ENCODE measurements at regions not wholly inside any gene's neighbourhood (a gene's known extent, or its start where the extent isn't known, plus 50 kb on each side); places are given as distances from the start of the nearest gene placed in this dataset.

GRCh38 chr2:134183679-134184078 is 70.2 kb upstream of the MGAT5 start:
- WGBS, 2 donors (ENCODE audit: low coverage in 1 of 2): 84 to 88% methylated on average over 9 of the region's 9 CpGs
- no peak overlapping the region for H3K27ac ChIP-seq
- intact Hi-C loops (cut with DNase I; ENCODE audit: low total_unique reads) (no loop called here), in situ Hi-C loops (cut with MboI; ENCODE audit: low pct_ligation_motif_present in 1 of 4, low pct_unique_long_range_greater_than_20kb in 1 of 4, low sequenced_read_pairs in 3 of 4) (no loop called here)
- no peaks in the 10 kb centered on the region for H3K27me3 ChIP-seq
- H3K36me3 ChIP-seq: no peaks in the 10 kb centered on the region
- no peaks in the 10 kb centered on the region for H3K9me3 ChIP-seq
- H3K4me1 ChIP-seq: peaks cover 0 to 2% (median 0%) of the 10 kb centered on the region in 4 donors
- no peak for DNase-seq
- no peak overlapping the region for H3K4me3 ChIP-seq
- TF ChIP-seq, protein P1, sequence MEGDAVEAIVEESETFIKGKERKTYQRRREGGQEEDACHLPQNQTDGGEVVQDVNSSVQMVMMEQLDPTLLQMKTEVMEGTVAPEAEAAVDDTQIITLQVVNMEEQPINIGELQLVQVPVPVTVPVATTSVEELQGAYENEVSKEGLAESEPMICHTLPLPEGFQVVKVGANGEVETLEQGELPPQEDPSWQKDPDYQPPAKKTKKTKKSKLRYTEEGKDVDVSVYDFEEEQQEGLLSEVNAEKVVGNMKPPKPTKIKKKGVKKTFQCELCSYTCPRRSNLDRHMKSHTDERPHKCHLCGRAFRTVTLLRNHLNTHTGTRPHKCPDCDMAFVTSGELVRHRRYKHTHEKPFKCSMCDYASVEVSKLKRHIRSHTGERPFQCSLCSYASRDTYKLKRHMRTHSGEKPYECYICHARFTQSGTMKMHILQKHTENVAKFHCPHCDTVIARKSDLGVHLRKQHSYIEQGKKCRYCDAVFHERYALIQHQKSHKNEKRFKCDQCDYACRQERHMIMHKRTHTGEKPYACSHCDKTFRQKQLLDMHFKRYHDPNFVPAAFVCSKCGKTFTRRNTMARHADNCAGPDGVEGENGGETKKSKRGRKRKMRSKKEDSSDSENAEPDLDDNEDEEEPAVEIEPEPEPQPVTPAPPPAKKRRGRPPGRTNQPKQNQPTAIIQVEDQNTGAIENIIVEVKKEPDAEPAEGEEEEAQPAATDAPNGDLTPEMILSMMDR (IDR thresholded peaks at IDR 0.05): no peak
- TF ChIP-seq EP300 (IDR thresholded peaks at IDR 0.05; ENCODE audit: low read depth) (no peak), POLR2AphosphoS5 (IDR thresholded peaks at IDR 0.05) (no peak), POLR2A (IDR thresholded peaks at IDR 0.05) (no peak)

DNA sequence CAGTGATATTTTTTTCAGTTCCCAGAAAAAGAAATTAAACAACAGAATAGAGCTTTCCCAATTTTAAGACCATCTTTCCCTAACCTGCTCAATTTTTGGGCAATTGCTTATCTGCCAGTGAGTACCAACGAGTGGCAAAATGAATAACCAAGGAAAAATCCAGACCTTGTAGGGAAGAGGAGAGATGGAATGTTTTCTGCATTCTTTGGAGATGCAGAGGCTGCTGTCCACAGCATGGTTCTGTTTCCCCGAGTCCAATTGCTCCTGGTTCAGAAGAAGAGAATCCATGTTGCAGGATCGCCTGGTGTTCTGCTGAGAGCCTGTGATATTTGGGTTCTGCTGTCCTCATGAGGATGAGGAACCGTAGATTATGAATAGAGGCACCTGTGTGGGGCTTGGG is 68.2 kb upstream of the MGAT5 start:
- peaks cover 0 to 21% (median 5%) of the 10 kb centered on the region in 4 donors for H3K4me1 ChIP-seq
- H3K4me3 ChIP-seq: no peak overlapping the region
- no peaks in the 10 kb centered on the region for H3K9me3 ChIP-seq
- no peaks in the 10 kb centered on the region for H3K36me3 ChIP-seq
- no peak overlapping the region for H3K27ac ChIP-seq
- in situ Hi-C loops (cut with MboI; ENCODE audit: low pct_ligation_motif_present in 1 of 4, low pct_unique_long_range_greater_than_20kb in 1 of 4, low sequenced_read_pairs in 3 of 4) (no loop called here), intact Hi-C loops (cut with DNase I; ENCODE audit: low total_unique reads) (no loop called here)
- no peaks in the 10 kb centered on the region for H3K27me3 ChIP-seq
- no peak for DNase-seq
- WGBS, 2 donors (ENCODE audit: low coverage in 1 of 2): 89 to 98% methylated on average over 3 to 4 of the region's 4 CpGs
- TF ChIP-seq, protein P1 (IDR thresholded peaks at IDR 0.05): no peak
- TF ChIP-seq EP300 (IDR thresholded peaks at IDR 0.05; ENCODE audit: low read depth) (no peak), POLR2A (IDR thresholded peaks at IDR 0.05) (no peak), POLR2AphosphoS5 (IDR thresholded peaks at IDR 0.05) (no peak)

- intact Hi-C loops (cut with DNase I; ENCODE audit: low total_unique reads): loop anchor here (1.0 kb wide), 1 partner anchor 39 kb away; no protein-coding TSS in a partner anchor
- Histone ChIP-seq H3K27me3 (no peaks in the 10 kb centered on the region), H3K9me3 (no peaks in the 10 kb centered on the region), H3K4me1 (peaks cover 0 to 24% (median 5%) of the 10 kb centered on the region in 4 donors), H3K4me3 (no peak overlapping the region), H3K36me3 (no peaks in the 10 kb centered on the region), H3K27ac (peak overlapping the region in 1 of 4 donors; percentile 27)
- in situ Hi-C loops (cut with MboI; ENCODE audit: low pct_ligation_motif_present in 1 of 4, low pct_unique_long_range_greater_than_20kb in 1 of 4, low sequenced_read_pairs in 3 of 4): no loop called here
- TF ChIP-seq POLR2AphosphoS5 (IDR thresholded peaks at IDR 0.05) (no peak), EP300 (IDR thresholded peaks at IDR 0.05; ENCODE audit: low read depth) (no peak), POLR2A (IDR thresholded peaks at IDR 0.05) (no peak)
- TF ChIP-seq, protein P1 (IDR thresholded peaks at IDR 0.05): no peak
- 72% methylated on average over 6 of the region's 6 CpGs; no CpG with 5 or more reads in 1 of the 2 donors for WGBS, 2 donors (ENCODE audit: low coverage in 1 of 2)
- DNase-seq: peak; percentile 32
Measured at GRCh38 chr2:134189009-134189720, 64.7 kb upstream of the MGAT5 start.

DNA sequence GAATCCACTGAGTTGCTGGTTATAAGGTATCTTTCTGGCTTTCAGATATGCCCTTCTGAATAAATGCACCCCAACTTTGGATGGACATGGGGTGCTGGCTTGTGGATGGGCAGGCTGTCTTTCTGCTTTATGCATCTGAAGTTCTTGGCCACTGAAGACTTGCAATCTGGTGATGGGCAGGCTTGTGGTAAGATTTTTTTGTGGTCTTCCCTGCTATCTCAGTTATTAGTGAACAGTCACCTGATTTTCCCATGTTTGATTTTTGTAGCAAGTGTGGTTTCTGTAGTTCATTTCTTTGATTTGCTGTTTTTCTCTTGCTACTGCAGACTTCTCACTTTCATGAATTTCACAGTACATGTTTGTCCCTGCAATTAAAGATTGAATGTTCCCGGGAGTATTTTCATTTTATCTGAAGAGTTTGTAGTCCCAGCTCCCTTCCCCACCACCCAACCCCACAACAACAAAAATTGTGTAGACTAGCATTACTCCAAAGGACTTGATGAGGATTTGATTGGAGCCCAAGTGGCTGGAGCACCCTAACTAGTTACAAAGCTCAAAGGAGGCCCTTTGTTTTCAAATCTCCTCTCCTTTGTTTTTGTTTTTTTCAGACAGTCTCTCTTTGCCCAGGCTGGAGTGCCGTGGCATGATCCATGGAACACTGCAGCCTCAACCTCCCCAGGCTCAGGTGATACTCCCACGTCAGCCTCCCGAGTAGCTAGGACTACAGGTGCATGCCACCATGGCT is 63.6 kb upstream of the MGAT5 start:
- TF ChIP-seq, protein P1 (IDR thresholded peaks at IDR 0.05): no peak
- TF ChIP-seq EP300 (IDR thresholded peaks at IDR 0.05; ENCODE audit: low read depth) (no peak), POLR2A (IDR thresholded peaks at IDR 0.05) (no peak), POLR2AphosphoS5 (IDR thresholded peaks at IDR 0.05) (no peak)
- H3K36me3 ChIP-seq: no peaks in the 10 kb centered on the region
- in situ Hi-C loops (cut with MboI; ENCODE audit: low pct_ligation_motif_present in 1 of 4, low pct_unique_long_range_greater_than_20kb in 1 of 4, low sequenced_read_pairs in 3 of 4): no loop called here
- intact Hi-C loops (cut with DNase I; ENCODE audit: low total_unique reads): no loop called here
- DNase-seq: no peak
- WGBS, 2 donors (ENCODE audit: low coverage in 1 of 2): 90 to 94% methylated on average over 1 to 4 of the region's 4 CpGs
- H3K27ac ChIP-seq: no peak overlapping the region
- no peaks in the 10 kb centered on the region for H3K27me3 ChIP-seq
- no peak overlapping the region for H3K4me3 ChIP-seq
- H3K9me3 ChIP-seq: no peaks in the 10 kb centered on the region
- peaks cover 0 to 24% (median 7%) of the 10 kb centered on the region in 4 donors for H3K4me1 ChIP-seq
